ENCODE measurements at regions not wholly inside any gene's neighbourhood (a gene's known extent, or its start where the extent isn't known, plus 50 kb on each side); places are given as distances from the start of the nearest gene placed in this dataset.

DNA sequence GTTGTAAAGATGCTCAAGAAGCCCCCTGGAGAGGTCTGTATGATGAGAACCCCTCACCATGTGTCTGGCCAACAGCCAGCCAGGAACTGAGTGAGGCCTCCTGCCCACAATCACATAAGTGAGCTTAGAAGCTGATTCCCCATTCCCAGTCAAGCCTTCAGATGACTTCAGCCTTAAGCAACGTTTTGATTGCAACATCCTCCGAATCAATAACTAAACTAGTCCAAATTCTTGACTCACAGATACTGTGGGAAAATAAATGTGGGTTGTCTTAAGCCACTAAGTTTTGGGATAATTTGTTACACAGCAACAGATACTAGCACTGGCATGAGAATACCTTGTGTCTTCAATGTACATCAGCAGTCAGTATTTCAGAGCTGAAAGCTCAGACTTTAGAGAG, 54.5 kb upstream of the HS3ST4 start:
- Histone ChIP-seq H3F3A (replicated peaks; ENCODE audit: low read depth) (no peaks in the 10 kb centered on the region), H3K36me3 (ENCODE audit: insufficient read depth) (0 out of 2 replicates have a peak, but pooled peaks cover 1% of the 10 kb centered on the region), H3K27ac (ENCODE audit: low read depth) (no peak overlapping the region), H3K4me1 (ENCODE audit: insufficient read depth) (no peaks in the 10 kb centered on the region), H3K4me2 (no peak overlapping the region), H3K79me2 (replicated peaks; ENCODE audit: insufficient read depth) (no peaks in the 10 kb centered on the region), H2AFZ (no peak overlapping the region), H3K9me2 (ENCODE audit: insufficient read depth) (no peaks in the 10 kb centered on the region), H4K20me1 (replicated peaks; ENCODE audit: insufficient read depth) (no peaks in the 10 kb centered on the region), H3K27me3 (ENCODE audit: insufficient read depth) (no peaks in the 10 kb centered on the region), H3K4me3 (no peak overlapping the region)
- ATAC-seq (no peak), DNase-seq (ENCODE audit: low spot score) (no peak)
- TF ChIP-seq ZNF114 (CRISPR knock-in tag; IDR thresholded peaks at IDR 0.05) (no peak), EZH2 (IDR thresholded peaks at IDR 0.05; ENCODE audit: low read depth, unreplicated experiment) (no peak), JUNB (IDR thresholded peaks at IDR 0.05; ENCODE audit: unreplicated experiment) (no peak), ZNF331 (CRISPR knock-in tag; IDR thresholded peaks at IDR 0.05; ENCODE audit: low read depth) (no peak), STAT1 (IDR thresholded peaks at IDR 0.05; ENCODE audit: unreplicated experiment) (no peak), CREB1 (CRISPR knock-in tag; IDR thresholded peaks at IDR 0.05; ENCODE audit: low read depth) (no peak), EZH2phosphoT487 (IDR thresholded peaks at IDR 0.05; ENCODE audit: unreplicated experiment) (no peak), NANOG (IDR thresholded peaks at IDR 0.05; ENCODE audit: borderline replicate concordance) (no peak), POLR2AphosphoS5 (IDR thresholded peaks at IDR 0.05; ENCODE audit: low read depth) (no peak)
- TF ChIP-seq, protein P1, sequence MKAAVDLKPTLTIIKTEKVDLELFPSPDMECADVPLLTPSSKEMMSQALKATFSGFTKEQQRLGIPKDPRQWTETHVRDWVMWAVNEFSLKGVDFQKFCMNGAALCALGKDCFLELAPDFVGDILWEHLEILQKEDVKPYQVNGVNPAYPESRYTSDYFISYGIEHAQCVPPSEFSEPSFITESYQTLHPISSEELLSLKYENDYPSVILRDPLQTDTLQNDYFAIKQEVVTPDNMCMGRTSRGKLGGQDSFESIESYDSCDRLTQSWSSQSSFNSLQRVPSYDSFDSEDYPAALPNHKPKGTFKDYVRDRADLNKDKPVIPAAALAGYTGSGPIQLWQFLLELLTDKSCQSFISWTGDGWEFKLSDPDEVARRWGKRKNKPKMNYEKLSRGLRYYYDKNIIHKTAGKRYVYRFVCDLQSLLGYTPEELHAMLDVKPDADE (IDR thresholded peaks at IDR 0.05) = no peak
- TF ChIP-seq, protein P2, sequence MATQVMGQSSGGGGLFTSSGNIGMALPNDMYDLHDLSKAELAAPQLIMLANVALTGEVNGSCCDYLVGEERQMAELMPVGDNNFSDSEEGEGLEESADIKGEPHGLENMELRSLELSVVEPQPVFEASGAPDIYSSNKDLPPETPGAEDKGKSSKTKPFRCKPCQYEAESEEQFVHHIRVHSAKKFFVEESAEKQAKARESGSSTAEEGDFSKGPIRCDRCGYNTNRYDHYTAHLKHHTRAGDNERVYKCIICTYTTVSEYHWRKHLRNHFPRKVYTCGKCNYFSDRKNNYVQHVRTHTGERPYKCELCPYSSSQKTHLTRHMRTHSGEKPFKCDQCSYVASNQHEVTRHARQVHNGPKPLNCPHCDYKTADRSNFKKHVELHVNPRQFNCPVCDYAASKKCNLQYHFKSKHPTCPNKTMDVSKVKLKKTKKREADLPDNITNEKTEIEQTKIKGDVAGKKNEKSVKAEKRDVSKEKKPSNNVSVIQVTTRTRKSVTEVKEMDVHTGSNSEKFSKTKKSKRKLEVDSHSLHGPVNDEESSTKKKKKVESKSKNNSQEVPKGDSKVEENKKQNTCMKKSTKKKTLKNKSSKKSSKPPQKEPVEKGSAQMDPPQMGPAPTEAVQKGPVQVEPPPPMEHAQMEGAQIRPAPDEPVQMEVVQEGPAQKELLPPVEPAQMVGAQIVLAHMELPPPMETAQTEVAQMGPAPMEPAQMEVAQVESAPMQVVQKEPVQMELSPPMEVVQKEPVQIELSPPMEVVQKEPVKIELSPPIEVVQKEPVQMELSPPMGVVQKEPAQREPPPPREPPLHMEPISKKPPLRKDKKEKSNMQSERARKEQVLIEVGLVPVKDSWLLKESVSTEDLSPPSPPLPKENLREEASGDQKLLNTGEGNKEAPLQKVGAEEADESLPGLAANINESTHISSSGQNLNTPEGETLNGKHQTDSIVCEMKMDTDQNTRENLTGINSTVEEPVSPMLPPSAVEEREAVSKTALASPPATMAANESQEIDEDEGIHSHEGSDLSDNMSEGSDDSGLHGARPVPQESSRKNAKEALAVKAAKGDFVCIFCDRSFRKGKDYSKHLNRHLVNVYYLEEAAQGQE (IDR thresholded peaks at IDR 0.05; ENCODE audit: unreplicated experiment) = no peak
- TF ChIP-seq, protein P3, sequence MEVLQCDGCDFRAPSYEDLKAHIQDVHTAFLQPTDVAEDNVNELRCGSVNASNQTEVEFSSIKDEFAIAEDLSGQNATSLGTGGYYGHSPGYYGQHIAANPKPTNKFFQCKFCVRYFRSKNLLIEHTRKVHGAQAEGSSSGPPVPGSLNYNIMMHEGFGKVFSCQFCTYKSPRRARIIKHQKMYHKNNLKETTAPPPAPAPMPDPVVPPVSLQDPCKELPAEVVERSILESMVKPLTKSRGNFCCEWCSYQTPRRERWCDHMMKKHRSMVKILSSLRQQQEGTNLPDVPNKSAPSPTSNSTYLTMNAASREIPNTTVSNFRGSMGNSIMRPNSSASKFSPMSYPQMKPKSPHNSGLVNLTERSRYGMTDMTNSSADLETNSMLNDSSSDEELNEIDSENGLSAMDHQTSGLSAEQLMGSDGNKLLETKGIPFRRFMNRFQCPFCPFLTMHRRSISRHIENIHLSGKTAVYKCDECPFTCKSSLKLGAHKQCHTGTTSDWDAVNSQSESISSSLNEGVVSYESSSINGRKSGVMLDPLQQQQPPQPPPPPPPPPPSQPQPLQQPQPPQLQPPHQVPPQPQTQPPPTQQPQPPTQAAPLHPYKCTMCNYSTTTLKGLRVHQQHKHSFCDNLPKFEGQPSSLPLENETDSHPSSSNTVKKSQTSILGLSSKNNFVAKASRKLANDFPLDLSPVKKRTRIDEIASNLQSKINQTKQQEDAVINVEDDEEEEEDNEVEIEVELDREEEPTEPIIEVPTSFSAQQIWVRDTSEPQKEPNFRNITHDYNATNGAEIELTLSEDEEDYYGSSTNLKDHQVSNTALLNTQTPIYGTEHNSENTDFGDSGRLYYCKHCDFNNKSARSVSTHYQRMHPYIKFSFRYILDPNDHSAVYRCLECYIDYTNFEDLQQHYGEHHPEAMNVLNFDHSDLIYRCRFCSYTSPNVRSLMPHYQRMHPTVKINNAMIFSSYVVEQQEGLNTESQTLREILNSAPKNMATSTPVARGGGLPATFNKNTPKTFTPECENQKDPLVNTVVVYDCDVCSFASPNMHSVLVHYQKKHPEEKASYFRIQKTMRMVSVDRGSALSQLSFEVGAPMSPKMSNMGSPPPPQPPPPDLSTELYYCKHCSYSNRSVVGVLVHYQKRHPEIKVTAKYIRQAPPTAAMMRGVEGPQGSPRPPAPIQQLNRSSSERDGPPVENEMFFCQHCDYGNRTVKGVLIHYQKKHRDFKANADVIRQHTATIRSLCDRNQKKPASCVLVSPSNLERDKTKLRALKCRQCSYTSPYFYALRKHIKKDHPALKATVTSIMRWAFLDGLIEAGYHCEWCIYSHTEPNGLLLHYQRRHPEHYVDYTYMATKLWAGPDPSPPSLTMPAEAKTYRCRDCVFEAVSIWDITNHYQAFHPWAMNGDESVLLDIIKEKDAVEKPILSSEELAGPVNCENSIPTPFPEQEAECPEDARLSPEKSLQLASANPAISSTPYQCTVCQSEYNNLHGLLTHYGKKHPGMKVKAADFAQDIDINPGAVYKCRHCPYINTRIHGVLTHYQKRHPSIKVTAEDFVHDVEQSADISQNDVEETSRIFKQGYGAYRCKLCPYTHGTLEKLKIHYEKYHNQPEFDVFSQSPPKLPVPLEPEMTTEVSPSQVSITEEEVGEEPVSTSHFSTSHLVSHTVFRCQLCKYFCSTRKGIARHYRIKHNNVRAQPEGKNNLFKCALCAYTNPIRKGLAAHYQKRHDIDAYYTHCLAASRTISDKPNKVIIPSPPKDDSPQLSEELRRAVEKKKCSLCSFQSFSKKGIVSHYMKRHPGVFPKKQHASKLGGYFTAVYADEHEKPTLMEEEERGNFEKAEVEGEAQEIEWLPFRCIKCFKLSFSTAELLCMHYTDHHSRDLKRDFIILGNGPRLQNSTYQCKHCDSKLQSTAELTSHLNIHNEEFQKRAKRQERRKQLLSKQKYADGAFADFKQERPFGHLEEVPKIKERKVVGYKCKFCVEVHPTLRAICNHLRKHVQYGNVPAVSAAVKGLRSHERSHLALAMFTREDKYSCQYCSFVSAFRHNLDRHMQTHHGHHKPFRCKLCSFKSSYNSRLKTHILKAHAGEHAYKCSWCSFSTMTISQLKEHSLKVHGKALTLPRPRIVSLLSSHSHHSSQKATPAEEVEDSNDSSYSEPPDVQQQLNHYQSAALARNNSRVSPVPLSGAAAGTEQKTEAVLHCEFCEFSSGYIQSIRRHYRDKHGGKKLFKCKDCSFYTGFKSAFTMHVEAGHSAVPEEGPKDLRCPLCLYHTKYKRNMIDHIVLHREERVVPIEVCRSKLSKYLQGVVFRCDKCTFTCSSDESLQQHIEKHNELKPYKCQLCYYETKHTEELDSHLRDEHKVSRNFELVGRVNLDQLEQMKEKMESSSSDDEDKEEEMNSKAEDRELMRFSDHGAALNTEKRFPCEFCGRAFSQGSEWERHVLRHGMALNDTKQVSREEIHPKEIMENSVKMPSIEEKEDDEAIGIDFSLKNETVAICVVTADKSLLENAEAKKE (CRISPR knock-in tag; IDR thresholded peaks at IDR 0.05) = no peak
- TF ChIP-seq, protein P4, sequence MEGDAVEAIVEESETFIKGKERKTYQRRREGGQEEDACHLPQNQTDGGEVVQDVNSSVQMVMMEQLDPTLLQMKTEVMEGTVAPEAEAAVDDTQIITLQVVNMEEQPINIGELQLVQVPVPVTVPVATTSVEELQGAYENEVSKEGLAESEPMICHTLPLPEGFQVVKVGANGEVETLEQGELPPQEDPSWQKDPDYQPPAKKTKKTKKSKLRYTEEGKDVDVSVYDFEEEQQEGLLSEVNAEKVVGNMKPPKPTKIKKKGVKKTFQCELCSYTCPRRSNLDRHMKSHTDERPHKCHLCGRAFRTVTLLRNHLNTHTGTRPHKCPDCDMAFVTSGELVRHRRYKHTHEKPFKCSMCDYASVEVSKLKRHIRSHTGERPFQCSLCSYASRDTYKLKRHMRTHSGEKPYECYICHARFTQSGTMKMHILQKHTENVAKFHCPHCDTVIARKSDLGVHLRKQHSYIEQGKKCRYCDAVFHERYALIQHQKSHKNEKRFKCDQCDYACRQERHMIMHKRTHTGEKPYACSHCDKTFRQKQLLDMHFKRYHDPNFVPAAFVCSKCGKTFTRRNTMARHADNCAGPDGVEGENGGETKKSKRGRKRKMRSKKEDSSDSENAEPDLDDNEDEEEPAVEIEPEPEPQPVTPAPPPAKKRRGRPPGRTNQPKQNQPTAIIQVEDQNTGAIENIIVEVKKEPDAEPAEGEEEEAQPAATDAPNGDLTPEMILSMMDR (conservative IDR thresholded peaks at IDR 0.05; ENCODE audit: low read depth in 2 of 2) = no peak
- Mint-ChIP-seq H3K9me3 (peaks cover 80% of the 10 kb centered on the region), H3K4me3 (no peak overlapping the region), H3K36me3 (ENCODE audit: low read depth) (no peaks in the 10 kb centered on the region; the same call in 2 of the 3 replicates), H3K27ac (no peak overlapping the region), H3K4me1 (no peaks in the 10 kb centered on the region), H3K27me3 (ENCODE audit: insufficient read depth, low read depth, poor library complexity) (no peaks in the 10 kb centered on the region)

All from GM23338 (cell line).